Hepatocyte (in vitro differentiated cells): ENCODE measurements at regions not wholly inside any gene's neighbourhood (a gene's known extent, or its start where the extent isn't known, plus 50 kb on each side); places are given as distances from the start of the nearest gene placed in this dataset.

Source experiments
- CTCF ChIP-seq: fragments of 200-600 bp; sonication (generic); IDR thresholded peaks from 2 replicates; pipeline ENCODE4 v1.5.1; 2016; ENCODE audit warnings: antibody characterized with exemption, mild to moderate bottlenecking; ENCODE audit not compliant: poor library complexity
- EZH2 ChIP-seq: fragments of 200-600 bp; sonication (generic); IDR thresholded peaks from 2 replicates; pipeline ENCODE4 v1.6.1; 2016; ENCODE audit warnings: antibody characterized with exemption, mild to moderate bottlenecking, borderline replicate concordance

DNA sequence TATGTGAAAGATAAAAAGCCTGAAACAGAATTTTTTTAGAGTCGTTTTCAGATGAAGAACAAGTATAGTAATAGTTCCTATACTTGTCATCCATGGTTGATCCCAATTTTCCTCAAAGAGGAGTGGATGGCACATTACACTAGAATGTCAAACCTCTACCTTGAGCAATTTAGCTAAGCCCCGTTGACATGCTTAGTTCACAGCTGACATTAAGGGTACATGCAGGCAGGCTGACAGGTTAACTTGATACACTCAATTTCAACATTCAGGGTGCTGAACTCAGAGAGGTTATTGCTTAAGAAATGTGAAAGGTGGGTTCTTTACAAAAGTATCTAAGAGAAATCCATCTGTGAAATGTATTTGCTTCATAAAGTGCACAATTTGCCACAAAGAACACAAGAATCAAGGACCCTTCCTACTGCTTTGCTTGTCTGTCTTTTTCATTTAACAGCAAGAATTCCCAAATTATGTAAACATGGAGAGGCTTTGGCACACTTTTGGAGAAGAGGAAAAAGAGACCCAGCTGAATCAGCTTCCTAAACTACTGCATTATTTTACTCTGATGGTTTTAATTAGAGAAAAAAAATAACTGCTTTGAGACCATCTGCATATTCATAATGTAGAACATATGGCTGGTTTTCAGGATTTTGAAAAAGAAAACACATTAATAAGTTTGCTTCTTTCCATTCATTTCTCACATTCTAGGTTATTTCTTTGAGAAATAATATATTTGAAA is 122.5 kb upstream of the DDIT4L start:
- TF ChIP-seq CTCF (no peak), EZH2 (no peak)
